Stomach (tissue), 4 donors: ENCODE measurements at regions not wholly inside any gene's neighbourhood (a gene's known extent, or its start where the extent isn't known, plus 50 kb on each side); places are given as distances from the start of the nearest gene placed in this dataset.

Experiments
- EP300 ChIP-seq: sonication (generic); formaldehyde crosslinking; IDR thresholded peaks from one replicate; pipeline ENCODE4 v1.6.1; 2017; ENCODE audit warnings: antibody characterized with exemption
- POLR2A ChIP-seq, 4 donors: fragments of 450-650 bp; IDR thresholded peaks; one replicate each; pipeline ENCODE4 v1.6.1; 2016; ENCODE audit warnings: antibody characterized with exemption in 4 of 4, control low read depth in 2 of 4, mild to moderate bottlenecking in 1 of 4, moderate library complexity in 1 of 4
- TF ChIP-seq, protein P1 (sequence below), 7 experiments: fragments of 450-650 bp in 4 of 7; fragments of 200-600 bp in 3 of 7; sonication (generic) in 3 of 7; IDR thresholded peaks; one replicate each; pipeline ENCODE4 v1.5.1; 2016 to 2019; ENCODE audit warnings: antibody characterized with exemption in 7 of 7, control low read depth in 2 of 7, mild to moderate bottlenecking in 1 of 7

DNA sequence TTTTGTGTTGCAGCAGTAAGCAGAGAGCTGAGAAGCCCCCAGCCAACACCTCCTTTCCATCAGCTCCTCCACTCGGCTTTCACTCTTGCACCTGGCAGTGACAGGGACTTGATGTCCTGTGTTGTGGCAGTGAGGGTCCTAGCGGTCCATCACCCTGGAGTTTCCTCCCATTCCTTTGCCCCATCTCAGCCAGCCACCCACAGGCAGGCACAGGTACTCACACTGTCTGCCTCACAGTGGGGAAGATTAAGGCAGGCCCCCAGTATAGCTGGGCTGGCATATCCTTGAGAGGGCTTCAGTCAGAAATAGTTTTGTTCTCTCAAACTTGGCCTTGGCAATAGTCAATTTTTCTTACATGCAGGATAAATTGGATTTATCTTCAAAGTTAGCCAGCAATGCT is 362.7 kb downstream of the GADD45G start:
- TF ChIP-seq, protein P1, sequence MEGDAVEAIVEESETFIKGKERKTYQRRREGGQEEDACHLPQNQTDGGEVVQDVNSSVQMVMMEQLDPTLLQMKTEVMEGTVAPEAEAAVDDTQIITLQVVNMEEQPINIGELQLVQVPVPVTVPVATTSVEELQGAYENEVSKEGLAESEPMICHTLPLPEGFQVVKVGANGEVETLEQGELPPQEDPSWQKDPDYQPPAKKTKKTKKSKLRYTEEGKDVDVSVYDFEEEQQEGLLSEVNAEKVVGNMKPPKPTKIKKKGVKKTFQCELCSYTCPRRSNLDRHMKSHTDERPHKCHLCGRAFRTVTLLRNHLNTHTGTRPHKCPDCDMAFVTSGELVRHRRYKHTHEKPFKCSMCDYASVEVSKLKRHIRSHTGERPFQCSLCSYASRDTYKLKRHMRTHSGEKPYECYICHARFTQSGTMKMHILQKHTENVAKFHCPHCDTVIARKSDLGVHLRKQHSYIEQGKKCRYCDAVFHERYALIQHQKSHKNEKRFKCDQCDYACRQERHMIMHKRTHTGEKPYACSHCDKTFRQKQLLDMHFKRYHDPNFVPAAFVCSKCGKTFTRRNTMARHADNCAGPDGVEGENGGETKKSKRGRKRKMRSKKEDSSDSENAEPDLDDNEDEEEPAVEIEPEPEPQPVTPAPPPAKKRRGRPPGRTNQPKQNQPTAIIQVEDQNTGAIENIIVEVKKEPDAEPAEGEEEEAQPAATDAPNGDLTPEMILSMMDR (IDR thresholded peaks at IDR 0.05) = no peak
- TF ChIP-seq EP300 (no peak), POLR2A (IDR thresholded peaks at IDR 0.05) (no peak)
